ENCODE measurements at regions not wholly inside any gene's neighbourhood (a gene's known extent, or its start where the extent isn't known, plus 50 kb on each side); places are given as distances from the start of the nearest gene placed in this dataset.

- CTCF ChIA-PET = interaction anchor here (1.2 kb wide), 1 partner anchor 99 kb away, joined by 3 read pairs; no protein-coding TSS in a partner anchor
- POLR2A ChIA-PET = no interaction called here
- no peak for DNase-seq (ENCODE audit: low read depth)
- no peak for TF ChIP-seq CTCF (IDR thresholded peaks at IDR 0.05; ENCODE audit: insufficient read depth, low read depth, low read length)
- no peaks in the 10 kb centered on the region for H3K36me3 ChIP-seq (ENCODE audit: control insufficient read depth, insufficient read depth, low read length)
- H3K4me3 ChIP-seq (ENCODE audit: low read depth, low read length) = no peak overlapping the region
- no peaks in the 10 kb centered on the region for H3K27me3 ChIP-seq (ENCODE audit: control insufficient read depth, insufficient read depth, low read length)
Observed at GRCh38 chr2:176856683-176857082, 355.9 kb upstream of the HNRNPA3 start.

DNA sequence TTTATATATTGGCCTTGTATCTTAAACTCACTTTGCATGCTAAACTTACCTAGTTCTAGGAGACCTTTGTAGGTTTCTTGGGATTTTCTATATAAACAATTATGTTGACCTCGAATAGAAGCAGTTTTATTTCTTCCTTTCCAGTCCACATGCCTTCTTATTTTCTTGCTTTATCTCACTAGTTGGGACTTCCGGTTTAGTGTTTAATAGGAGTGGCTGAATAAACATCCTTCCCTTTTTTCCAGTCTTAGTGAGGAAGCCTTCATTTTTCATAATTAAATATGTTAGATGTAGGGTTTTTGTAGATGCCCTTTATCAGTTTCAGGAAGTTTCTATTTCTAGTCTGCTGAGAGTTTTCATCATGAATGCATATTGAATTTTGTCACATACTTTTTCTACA lies 347.3 kb upstream of the HNRNPA3 start:
- Histone ChIP-seq H3K36me3 (ENCODE audit: control insufficient read depth, insufficient read depth, low read length) (no peaks in the 10 kb centered on the region), H3K4me3 (ENCODE audit: low read depth, low read length) (no peak overlapping the region), H3K27me3 (ENCODE audit: control insufficient read depth, insufficient read depth, low read length) (no peaks in the 10 kb centered on the region)
- DNase-seq (ENCODE audit: low read depth) = no peak
- no peak for TF ChIP-seq CTCF (IDR thresholded peaks at IDR 0.05; ENCODE audit: insufficient read depth, low read depth, low read length)
- ChIA-PET POLR2A (no interaction called here), CTCF (no interaction called here)

DNA sequence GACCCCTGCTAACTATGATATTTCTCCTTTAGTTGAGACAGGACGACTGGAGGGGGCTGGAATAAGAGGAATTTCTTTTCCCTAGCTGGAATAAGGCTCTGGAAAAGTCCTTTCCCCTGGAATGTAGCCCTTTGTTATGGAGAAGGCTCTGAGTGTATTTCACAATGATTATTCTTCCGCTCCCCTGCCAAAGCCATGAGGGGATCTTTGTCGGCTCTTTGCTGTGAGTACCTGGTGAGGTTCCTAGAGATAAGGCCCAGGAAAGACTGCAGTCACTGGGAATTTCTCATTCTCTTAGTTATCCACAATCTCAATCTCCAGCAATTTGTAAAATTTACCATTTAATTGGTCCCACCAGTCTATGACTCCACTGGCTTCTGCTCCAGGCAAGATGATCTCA lies 340.2 kb upstream of the HNRNPA3 start:
- TF ChIP-seq CTCF (IDR thresholded peaks at IDR 0.05; ENCODE audit: insufficient read depth, low read depth, low read length) = no peak
- CTCF ChIA-PET = no interaction called here
- no peaks in the 10 kb centered on the region for H3K36me3 ChIP-seq (ENCODE audit: control insufficient read depth, insufficient read depth, low read length)
- H3K27me3 ChIP-seq (ENCODE audit: control insufficient read depth, insufficient read depth, low read length) = no peaks in the 10 kb centered on the region
- no peak overlapping the region for H3K4me3 ChIP-seq (ENCODE audit: low read depth, low read length)
- POLR2A ChIA-PET = no interaction called here
- DNase-seq (ENCODE audit: low read depth) = no peak

- POLR2A ChIA-PET = no interaction called here
- no peak overlapping the region for H3K4me3 ChIP-seq (ENCODE audit: low read depth, low read length)
- no peaks in the 10 kb centered on the region for H3K36me3 ChIP-seq (ENCODE audit: control insufficient read depth, insufficient read depth, low read length)
- CTCF ChIA-PET = no interaction called here
- no peak for DNase-seq (ENCODE audit: low read depth)
- TF ChIP-seq CTCF (IDR thresholded peaks at IDR 0.05; ENCODE audit: insufficient read depth, low read depth, low read length) = peak; percentile 14; the same call in 1 of the 2 replicates
- H3K27me3 ChIP-seq (ENCODE audit: control insufficient read depth, insufficient read depth, low read length) = no peaks in the 10 kb centered on the region
Observed at GRCh38 chr2:176873403-176873802, 339.2 kb upstream of the HNRNPA3 start.

DNA sequence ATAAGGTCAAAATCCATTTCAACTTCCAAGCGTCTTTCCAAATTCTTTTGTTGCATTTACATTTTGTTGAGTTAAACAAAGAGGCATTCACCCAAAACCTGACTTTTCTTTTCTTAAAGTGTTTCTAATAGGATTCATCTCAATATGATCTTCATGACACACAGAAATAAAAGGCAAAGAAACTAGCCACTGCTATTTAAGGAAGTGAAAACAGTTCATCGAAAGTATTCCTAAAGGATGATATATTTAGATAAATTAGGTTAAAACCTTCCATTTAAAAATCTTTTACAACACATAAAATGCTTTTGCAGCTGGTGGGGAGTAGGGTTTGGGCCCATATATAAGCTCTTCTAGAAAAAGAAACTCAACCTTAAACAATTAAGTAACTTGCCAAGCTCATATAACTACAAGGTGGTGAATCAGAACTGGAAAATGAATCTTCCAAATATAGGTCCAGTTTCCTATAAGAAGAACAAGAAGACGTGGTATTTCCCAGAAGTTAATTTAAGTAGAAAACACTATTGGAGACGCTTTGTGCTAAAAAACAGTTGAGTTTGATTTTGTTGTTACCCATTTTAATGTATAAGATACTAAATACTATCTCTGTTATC lies 336.0 kb upstream of the HNRNPA3 start:
- POLR2A ChIA-PET = no interaction called here
- no peaks in the 10 kb centered on the region for H3K27me3 ChIP-seq (ENCODE audit: control insufficient read depth, insufficient read depth, low read length)
- TF ChIP-seq CTCF (IDR thresholded peaks at IDR 0.05; ENCODE audit: insufficient read depth, low read depth, low read length) = no peak
- DNase-seq (ENCODE audit: low read depth) = no peak
- CTCF ChIA-PET = interaction anchor here (1.2 kb wide), 1 partner anchor 28 kb away, joined by 3 read pairs; no protein-coding TSS in a partner anchor
- H3K36me3 ChIP-seq (ENCODE audit: control insufficient read depth, insufficient read depth, low read length) = no peaks in the 10 kb centered on the region
- H3K4me3 ChIP-seq (ENCODE audit: low read depth, low read length) = no peak overlapping the region
